H9 (cell line): ENCODE measurements at regions not wholly inside any gene's neighbourhood (a gene's known extent, or its start where the extent isn't known, plus 50 kb on each side); places are given as distances from the start of the nearest gene placed in this dataset.

Experiments used
- DNase-seq: peaks from one replicate; pipeline ENCODE4 v3.0.0-alpha.2; 2017
- H2AFZ ChIP-seq: one replicate; pipeline ENCODE4 v1.6.1; 2013; ENCODE audit warnings: mild to moderate bottlenecking, low read length, control low read depth, moderate library complexity
- H2AK5ac ChIP-seq: 2 replicates; pipeline ENCODE4 v1.6.1; 2013; ENCODE audit warnings: low read length, control low read depth, mixed read lengths; ENCODE audit not compliant: insufficient read length
- H2BK120ac ChIP-seq: one replicate; pipeline ENCODE4 v1.6.1; 2013; ENCODE audit warnings: low read depth, mild to moderate bottlenecking, low read length, control low read depth, inconsistent platforms; ENCODE audit not compliant: poor library complexity, severe bottlenecking
- H2BK12ac ChIP-seq: 2 replicates; pipeline ENCODE4 v1.6.1; 2013; ENCODE audit warnings: low read length, control low read depth, mixed read lengths, low read depth; ENCODE audit not compliant: insufficient read length
- H2BK15ac ChIP-seq: 2 replicates; pipeline ENCODE4 v1.6.1; 2013; ENCODE audit warnings: low read depth, low read length, control low read depth
- H2BK20ac ChIP-seq: one replicate; pipeline ENCODE4 v1.6.1; 2013; ENCODE audit warnings: low read depth, mild to moderate bottlenecking, low read length, control low read depth, inconsistent platforms; ENCODE audit not compliant: poor library complexity, severe bottlenecking
- H2BK5ac ChIP-seq: 2 replicates; pipeline ENCODE4 v1.6.1; 2013; ENCODE audit warnings: low read length, control low read depth, mixed read lengths; ENCODE audit not compliant: insufficient read length
- H3K14ac ChIP-seq: 2 replicates; pipeline ENCODE4 v1.6.1; 2013; ENCODE audit warnings: low read length, control low read depth; ENCODE audit not compliant: insufficient read depth
- H3K18ac ChIP-seq: 2 replicates; pipeline ENCODE4 v1.6.1; 2013; ENCODE audit warnings: low read depth, mild to moderate bottlenecking, mixed read lengths, low read length, control low read depth; ENCODE audit not compliant: insufficient read length
- H3K23ac ChIP-seq: 2 replicates; pipeline ENCODE4 v1.6.1; 2013; ENCODE audit warnings: low read length, control low read depth, mixed read lengths, low read depth; ENCODE audit not compliant: insufficient read length
- H3K23me2 ChIP-seq: 2 replicates; pipeline ENCODE4 v1.6.1; 2013; ENCODE audit warnings: low read depth, mild to moderate bottlenecking, mixed read lengths, low read length, control low read depth; ENCODE audit not compliant: insufficient read length, poor library complexity, severe bottlenecking
- H3K27ac ChIP-seq: 2 replicates; pipeline ENCODE4 v1.5.1; 2013; ENCODE audit warnings: low read length, control low read depth, mixed read lengths, low read depth; ENCODE audit not compliant: insufficient read length
- H3K27me3 ChIP-seq: 2 replicates; pipeline ENCODE4 v1.6.1; 2013; ENCODE audit warnings: low read length, control low read depth, inconsistent platforms; ENCODE audit not compliant: insufficient read depth
- H3K4ac ChIP-seq: 2 replicates; pipeline ENCODE4 v1.6.1; 2013; ENCODE audit warnings: low read depth, mild to moderate bottlenecking, control low read depth, inconsistent platforms, low read length, moderate library complexity
- H3K4me1 ChIP-seq: 2 replicates; pipeline ENCODE4 v1.6.1; 2013; ENCODE audit warnings: low read length, control low read depth, inconsistent platforms; ENCODE audit not compliant: insufficient read depth
- H3K4me2 ChIP-seq: 2 replicates; pipeline ENCODE4 v1.6.1; 2013; ENCODE audit warnings: low read length, control low read depth, mixed read lengths; ENCODE audit not compliant: insufficient read length, insufficient read depth
- H3K56ac ChIP-seq: 2 replicates; pipeline ENCODE4 v1.6.1; 2013; ENCODE audit warnings: low read depth, mild to moderate bottlenecking, mixed read lengths, low read length, control low read depth; ENCODE audit not compliant: insufficient read length
- H3K79me1 ChIP-seq: 2 replicates; pipeline ENCODE4 v1.6.1; 2013; ENCODE audit warnings: low read depth, mild to moderate bottlenecking, moderate library complexity, low read length, control low read depth, inconsistent platforms; ENCODE audit not compliant: insufficient read depth, poor library complexity, severe bottlenecking
- H3K79me2 ChIP-seq: 2 replicates; pipeline ENCODE4 v1.6.1; 2013; ENCODE audit warnings: low read length, control low read depth, inconsistent platforms; ENCODE audit not compliant: insufficient read depth
- H3K9ac ChIP-seq: 2 replicates; pipeline ENCODE4 v1.6.1; 2013; ENCODE audit warnings: low read length, control low read depth, mixed read lengths; ENCODE audit not compliant: insufficient read length; ENCODE audit errors: extremely low read depth
- H3K9me3 ChIP-seq: one replicate; pipeline ENCODE4 v1.6.1; 2013; ENCODE audit warnings: low read depth, low read length, inconsistent platforms; ENCODE audit not compliant: control insufficient read depth
- H3T11ph ChIP-seq: one replicate; pipeline ENCODE4 v1.6.1; 2013; ENCODE audit warnings: mild to moderate bottlenecking, low read length, control low read depth, inconsistent platforms
- H4K20me1 ChIP-seq: one replicate; pipeline ENCODE4 v1.6.1; 2013; ENCODE audit not compliant: control insufficient read depth, insufficient read length, insufficient read depth
- H4K5ac ChIP-seq: 2 replicates; pipeline ENCODE4 v1.6.1; 2013; ENCODE audit warnings: low read depth, mild to moderate bottlenecking, mixed read lengths, low read length, control low read depth; ENCODE audit not compliant: insufficient read length
- H4K8ac ChIP-seq: replicated peaks from 2 replicates; pipeline ENCODE4 v1.6.1; 2013; ENCODE audit warnings: low read length, control low read depth, mixed read lengths, low read depth; ENCODE audit not compliant: insufficient read length
- H4K91ac ChIP-seq: 2 replicates; pipeline ENCODE4 v1.6.1; 2013; ENCODE audit warnings: low read depth, mild to moderate bottlenecking, moderate library complexity, mixed read lengths, low read length, control low read depth; ENCODE audit not compliant: insufficient read length
- H3K27ac Mint-ChIP-seq, 3 experiments: 2 replicates in 2 of 3; 3 replicates in 1 of 3; pipeline ENCODE4 v1.8.0; 2020 to 2021; ENCODE audit warnings: mixed read lengths in 3 of 3, mild to moderate bottlenecking in 1 of 3, moderate library complexity in 1 of 3
- H3K27me3 Mint-ChIP-seq: 2 replicates; pipeline ENCODE4 v1.8.0; 2021; ENCODE audit warnings: low read depth, mild to moderate bottlenecking, moderate library complexity, mixed read lengths
- H3K36me3 Mint-ChIP-seq, 3 experiments: 2 replicates in 2 of 3; 3 replicates in 1 of 3; pipeline ENCODE4 v1.8.0; 2020 to 2021; ENCODE audit warnings: low read depth in 3 of 3, mixed read lengths in 3 of 3; ENCODE audit not compliant: insufficient read depth in 1 of 3
- H3K4me1 Mint-ChIP-seq, 2 experiments: 2 replicates each; pipeline ENCODE4 v1.8.0; 2020; ENCODE audit warnings: mixed read lengths in 2 of 2
- H3K4me3 Mint-ChIP-seq, 2 experiments: 2 replicates in 1 of 2; 3 replicates in 1 of 2; pipeline ENCODE4 v1.8.0; 2020 to 2021; ENCODE audit warnings: mild to moderate bottlenecking in 2 of 2, mixed read lengths in 2 of 2, moderate library complexity in 1 of 2
- H3K9me3 Mint-ChIP-seq, 2 experiments: 2 replicates in 1 of 2; 3 replicates in 1 of 2; pipeline ENCODE4 v1.8.0; 2020; ENCODE audit warnings: mild to moderate bottlenecking in 2 of 2, mixed read lengths in 2 of 2, moderate library complexity in 1 of 2
- WGBS: extraction: QIAGEN DNeasy Blood & Tissue Kit; methylation state at CpG from one replicate; pipeline ENCODE4 v1.1.7; 2013; ENCODE audit warnings: missing lambda C conversion rate, low lambda C conversion rate, mixed read lengths; ENCODE audit not compliant: insufficient read length; ENCODE audit errors: extremely low coverage; 5-methylcytosine and 5-hydroxymethylcytosine counted together
- TF ChIP-seq, protein P1 (sequence below): fragments of 200-600 bp; sonication (generic); conservative IDR thresholded peaks from 3 replicates; pipeline ENCODE4 v1.8.0; 2021; ENCODE audit warnings: antibody characterized with exemption, mild to moderate bottlenecking

DNA sequence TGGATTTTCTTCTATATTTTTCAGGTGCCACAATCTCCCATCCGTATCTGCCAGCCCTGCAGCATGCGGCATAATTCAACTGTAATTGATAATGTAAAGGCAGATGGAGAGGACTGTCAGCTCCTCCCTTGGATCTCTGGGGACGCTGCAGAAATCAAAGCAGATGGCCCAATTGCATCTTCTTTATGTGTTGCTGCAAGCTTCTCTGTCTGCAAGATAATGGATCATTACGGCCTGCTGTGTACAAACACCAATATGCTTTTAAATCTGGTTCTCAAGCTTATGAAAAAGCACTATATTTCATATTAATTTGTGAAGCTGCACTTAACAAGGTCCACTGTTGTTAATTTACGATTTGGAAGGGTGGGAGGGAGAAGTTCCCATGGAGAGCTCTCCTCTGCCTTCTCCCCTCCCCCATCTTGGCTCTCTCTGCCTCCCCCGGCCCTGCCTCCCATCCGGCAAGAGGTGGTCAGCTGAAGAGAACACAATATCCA is 607.5 kb downstream of the TOX3 start:
- WGBS: no CpG with 5 or more reads among the region's 7 CpGs
- 0 out of 2 replicates have a peak, but pooled peaks cover 2% of the 10 kb centered on the region for H3K79me2 ChIP-seq
- Mint-ChIP-seq H3K27ac (no peak overlapping the region), H3K27me3 (no peaks in the 10 kb centered on the region; the same call in 1 of the 2 replicates), H3K36me3 (0 out of 7 replicates have a peak, but pooled peaks cover 0 to under 1% (median 0%) of the 10 kb centered on the region in 3 experiments), H3K9me3 (no peaks in the 10 kb centered on the region), H3K4me1 (peaks cover 31 to 32% of the 10 kb centered on the region in 2 experiments), H3K4me3 (no peak overlapping the region)
- no peaks in the 10 kb centered on the region for H3K9me3 ChIP-seq
- no peak overlapping the region for H3K27ac ChIP-seq
- H3K4ac ChIP-seq: no peak overlapping the region
- H3K23me2 ChIP-seq: no peaks in the 10 kb centered on the region
- TF ChIP-seq, protein P1, sequence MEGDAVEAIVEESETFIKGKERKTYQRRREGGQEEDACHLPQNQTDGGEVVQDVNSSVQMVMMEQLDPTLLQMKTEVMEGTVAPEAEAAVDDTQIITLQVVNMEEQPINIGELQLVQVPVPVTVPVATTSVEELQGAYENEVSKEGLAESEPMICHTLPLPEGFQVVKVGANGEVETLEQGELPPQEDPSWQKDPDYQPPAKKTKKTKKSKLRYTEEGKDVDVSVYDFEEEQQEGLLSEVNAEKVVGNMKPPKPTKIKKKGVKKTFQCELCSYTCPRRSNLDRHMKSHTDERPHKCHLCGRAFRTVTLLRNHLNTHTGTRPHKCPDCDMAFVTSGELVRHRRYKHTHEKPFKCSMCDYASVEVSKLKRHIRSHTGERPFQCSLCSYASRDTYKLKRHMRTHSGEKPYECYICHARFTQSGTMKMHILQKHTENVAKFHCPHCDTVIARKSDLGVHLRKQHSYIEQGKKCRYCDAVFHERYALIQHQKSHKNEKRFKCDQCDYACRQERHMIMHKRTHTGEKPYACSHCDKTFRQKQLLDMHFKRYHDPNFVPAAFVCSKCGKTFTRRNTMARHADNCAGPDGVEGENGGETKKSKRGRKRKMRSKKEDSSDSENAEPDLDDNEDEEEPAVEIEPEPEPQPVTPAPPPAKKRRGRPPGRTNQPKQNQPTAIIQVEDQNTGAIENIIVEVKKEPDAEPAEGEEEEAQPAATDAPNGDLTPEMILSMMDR: no peak
- no peak overlapping the region for H2BK15ac ChIP-seq
- H3T11ph ChIP-seq: no peak overlapping the region
- no peak overlapping the region for H3K18ac ChIP-seq
- no peak overlapping the region for H4K91ac ChIP-seq
- H3K4me1 ChIP-seq: peaks cover 9% of the 10 kb centered on the region
- H3K14ac ChIP-seq: no peak overlapping the region
- no peaks in the 10 kb centered on the region for H4K20me1 ChIP-seq
- no peak overlapping the region for H4K5ac ChIP-seq
- H2BK12ac ChIP-seq: no peak overlapping the region
- H3K4me2 ChIP-seq: no peak overlapping the region
- no peak overlapping the region for H3K23ac ChIP-seq
- H2AFZ ChIP-seq: peak overlapping the region; percentile 67
- H3K56ac ChIP-seq: no peak overlapping the region
- H2BK120ac ChIP-seq: no peak overlapping the region
- H3K9ac ChIP-seq: no peak overlapping the region
- no peak for DNase-seq
- H2BK5ac ChIP-seq: no peak overlapping the region
- no peak overlapping the region for H2BK20ac ChIP-seq
- no peaks in the 10 kb centered on the region for H3K27me3 ChIP-seq
- no peaks in the 10 kb centered on the region for H3K79me1 ChIP-seq
- H2AK5ac ChIP-seq: no peak overlapping the region
- H4K8ac ChIP-seq: no peak overlapping the region
